SK-N-MC (cell line): ENCODE measurements at regions not wholly inside any gene's neighbourhood (a gene's known extent, or its start where the extent isn't known, plus 50 kb on each side); places are given as distances from the start of the nearest gene placed in this dataset.

Source experiments
- EZH2 ChIP-seq: fragments of 200-600 bp; sonication (generic); IDR thresholded peaks from one replicate; pipeline ENCODE4 v1.6.1; 2017; ENCODE audit warnings: antibody characterized with exemption
- POLR2AphosphoS5 ChIP-seq: IDR thresholded peaks from 2 replicates; pipeline ENCODE4 v1.6.1; 2012; ENCODE audit warnings: mild to moderate bottlenecking, low read depth, low read length, borderline replicate concordance

- TF ChIP-seq POLR2AphosphoS5 (no peak), EZH2 (no peak)
These were observed 272.2 kb upstream of the EMCN start for GRCh38 chr4:100789991-100790390.
